HG02885 (cell line): ENCODE measurements at regions not wholly inside any gene's neighbourhood (a gene's known extent, or its start where the extent isn't known, plus 50 kb on each side); places are given as distances from the start of the nearest gene placed in this dataset.

ENCODE experiments used
- ATAC-seq: cut with Tn5 transposase; IDR thresholded peaks from one replicate; pipeline ENCODE4 v1.9.1; 2021; ENCODE audit warnings: mild to moderate bottlenecking; ENCODE audit not compliant: unreplicated experiment, poor library complexity

GRCh38 chr4:11005300-11005699 is 320.7 kb upstream of the CLNK start:
- ATAC-seq, result no peak

GRCh38 chr4:11004818-11005217 is 320.2 kb upstream of the CLNK start:
- no peak for ATAC-seq

GRCh38 chr4:11002961-11003360 is 318.4 kb upstream of the CLNK start:
- ATAC-seq, result no peak

- ATAC-seq, result no peak
Measured at GRCh38 chr4:10998846-10999245, 314.3 kb upstream of the CLNK start.

DNA sequence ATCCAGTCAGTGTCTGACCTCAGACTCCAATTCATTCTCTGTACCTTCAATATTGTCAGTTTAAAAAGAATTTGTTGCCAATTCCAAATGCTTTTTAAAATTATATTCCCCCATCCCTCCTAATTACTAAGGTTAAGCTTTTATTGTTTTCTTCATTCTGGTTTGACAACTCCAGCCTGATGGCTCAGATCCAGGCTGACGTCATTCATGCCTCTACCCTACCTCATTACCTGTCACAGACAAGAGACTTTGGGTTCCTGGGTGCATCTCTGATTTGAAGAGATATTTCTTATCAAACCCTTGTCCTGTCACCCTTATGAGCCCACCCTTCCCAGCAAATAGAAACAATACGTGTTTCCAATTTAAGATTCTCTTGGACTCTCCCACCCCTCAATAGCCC is 300.2 kb upstream of the CLNK start:
- no peak for ATAC-seq

- no peak for ATAC-seq
Measured at GRCh38 chr4:10983885-10984640, 299.5 kb upstream of the CLNK start.

GRCh38 chr4:10983268-10983667 is 298.7 kb upstream of the CLNK start:
- peak; percentile 78 for ATAC-seq

- ATAC-seq, result no peak
Measured at GRCh38 chr4:10982305-10982704, 297.7 kb upstream of the CLNK start.

DNA sequence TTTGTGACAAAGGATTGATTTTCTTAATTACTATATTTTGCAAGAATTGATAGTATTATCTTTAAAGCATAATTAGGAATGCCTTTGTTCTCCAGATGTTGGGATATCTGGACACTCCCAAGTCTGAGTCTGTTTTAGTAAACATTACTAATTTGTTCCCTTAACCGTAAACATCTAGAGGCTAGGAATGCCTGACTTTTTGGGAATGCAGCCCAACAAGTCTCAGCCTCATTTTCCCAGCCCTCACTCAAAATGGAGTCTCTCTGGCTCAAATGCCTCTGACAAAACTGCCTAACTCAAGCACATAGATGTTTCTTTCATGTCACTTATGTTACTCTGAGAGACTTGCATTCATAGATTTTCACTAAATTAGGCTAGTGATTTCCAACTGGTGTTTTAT is 297.0 kb upstream of the CLNK start:
- no peak for ATAC-seq

GRCh38 chr4:10981096-10981495 is 296.5 kb upstream of the CLNK start:
- no peak for ATAC-seq

- ATAC-seq, result no peak
Measured at GRCh38 chr4:10979032-10979431, 294.5 kb upstream of the CLNK start.

DNA sequence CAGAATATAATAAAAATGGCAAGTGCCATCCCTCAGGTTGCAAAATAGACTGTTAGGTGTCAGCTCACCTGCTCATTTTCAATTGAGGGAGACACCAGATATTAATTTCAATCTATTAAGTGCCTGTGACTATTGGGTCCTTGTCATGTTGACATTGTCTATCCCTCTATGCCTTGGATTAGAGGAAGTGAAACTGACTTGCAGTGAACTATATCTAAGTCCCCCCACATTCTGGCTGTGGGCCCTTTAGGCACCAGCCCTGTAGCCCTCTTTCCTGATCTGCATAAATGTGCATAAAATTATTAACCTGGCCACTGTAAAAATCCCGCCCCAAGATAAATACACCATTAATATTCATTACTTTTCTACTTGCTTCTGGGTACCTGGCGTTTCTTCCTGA is 293.0 kb upstream of the CLNK start:
- ATAC-seq, result peak; percentile 97

- ATAC-seq, result no peak
Measured at GRCh38 chr4:10974371-10974770, 289.8 kb upstream of the CLNK start.

GRCh38 chr4:10973686-10974085 is 289.1 kb upstream of the CLNK start:
- ATAC-seq, result no peak

GRCh38 chr4:10971800-10972401 is 287.3 kb upstream of the CLNK start:
- ATAC-seq, result no peak

DNA sequence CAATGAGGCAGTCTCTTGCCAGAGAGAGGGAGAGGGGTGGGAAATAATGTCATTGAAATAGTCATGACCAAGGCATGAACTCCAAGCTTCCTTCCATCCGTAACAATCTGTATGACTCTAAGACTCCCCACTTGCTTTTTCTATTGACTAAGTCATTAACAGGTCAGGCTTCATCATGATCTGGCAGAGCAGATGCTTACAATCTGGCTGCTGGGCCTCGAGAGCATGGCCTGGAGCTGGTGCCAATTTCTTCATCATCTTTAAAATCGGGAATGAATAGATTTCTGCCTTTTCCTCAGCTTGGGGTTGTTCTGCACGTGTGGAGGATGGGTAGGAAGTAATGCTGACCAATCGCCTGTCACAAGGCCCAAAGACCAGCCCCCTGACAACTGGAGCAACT is 280.6 kb upstream of the CLNK start:
- no peak for ATAC-seq

DNA sequence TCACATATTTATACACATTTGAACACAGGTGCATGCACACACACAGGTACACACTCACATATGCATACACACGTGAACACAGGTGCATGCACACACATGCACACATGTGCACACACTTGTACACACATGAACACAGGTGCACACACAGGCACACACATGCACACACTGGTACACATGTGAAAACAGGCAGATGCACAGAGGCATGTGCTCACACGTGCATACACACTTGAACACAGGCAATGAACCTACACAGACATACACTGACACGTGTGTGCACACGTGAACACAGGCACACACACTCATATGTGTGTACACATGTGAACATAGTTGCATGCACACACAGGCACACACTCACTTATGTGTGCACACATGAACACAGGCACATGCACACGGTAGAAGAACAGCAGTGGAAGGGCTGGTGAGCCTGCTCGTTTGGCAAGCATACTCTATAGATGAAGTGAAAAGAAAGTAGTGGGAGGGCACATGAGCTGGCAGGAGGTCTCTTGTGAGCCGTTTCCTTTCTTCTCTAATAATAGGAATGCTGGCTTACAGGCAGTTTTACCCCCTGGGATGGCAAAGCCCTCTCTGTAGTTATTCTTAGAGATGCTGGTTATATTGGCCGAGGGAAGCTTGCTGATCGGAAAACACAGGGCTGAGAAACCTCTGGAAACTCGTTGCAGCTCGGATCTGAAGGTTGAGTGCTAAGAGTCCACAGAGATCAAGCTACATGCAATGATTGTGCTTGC is 279.6 kb upstream of the CLNK start:
- no peak for ATAC-seq

DNA sequence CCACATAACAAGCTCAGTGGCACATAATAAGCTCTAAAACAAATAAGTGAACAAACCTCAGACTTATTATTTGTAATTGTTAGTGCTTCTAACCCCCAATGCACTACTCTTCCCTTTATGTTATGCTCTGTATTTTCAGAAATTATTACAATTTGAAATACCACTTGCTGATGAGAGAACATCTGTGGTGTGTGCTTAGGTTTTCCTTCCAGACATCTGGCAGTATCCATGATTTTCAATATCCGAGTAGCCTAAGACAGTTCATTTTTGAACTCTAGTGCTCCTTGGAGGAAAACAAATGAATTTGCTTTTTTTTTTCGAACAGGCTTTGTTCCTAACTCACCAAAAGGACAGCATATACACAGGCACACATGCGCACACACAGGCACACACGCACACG is 278.7 kb upstream of the CLNK start:
- no peak for ATAC-seq

DNA sequence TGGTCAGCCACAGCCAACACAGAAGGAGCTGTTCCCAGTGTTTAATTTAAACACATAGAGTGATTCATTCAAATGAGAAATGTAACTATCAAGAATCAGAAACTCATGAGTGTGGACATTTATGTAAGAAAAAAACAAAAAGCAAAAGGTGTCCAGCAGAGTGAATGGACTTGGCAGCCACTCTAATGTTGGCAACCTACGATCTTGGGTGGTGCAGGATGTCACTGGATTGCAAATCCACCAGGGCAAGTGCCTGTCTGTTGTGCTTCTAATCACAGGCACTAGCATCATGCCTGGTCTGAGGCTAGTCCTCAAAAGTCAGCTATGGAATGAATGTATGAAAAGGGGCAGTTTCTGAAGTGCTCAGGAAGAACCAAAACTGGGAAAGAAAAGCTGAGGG is 277.7 kb upstream of the CLNK start:
- ATAC-seq, result no peak

- no peak for ATAC-seq
Measured at GRCh38 chr4:10960389-10960788, 275.8 kb upstream of the CLNK start.

DNA sequence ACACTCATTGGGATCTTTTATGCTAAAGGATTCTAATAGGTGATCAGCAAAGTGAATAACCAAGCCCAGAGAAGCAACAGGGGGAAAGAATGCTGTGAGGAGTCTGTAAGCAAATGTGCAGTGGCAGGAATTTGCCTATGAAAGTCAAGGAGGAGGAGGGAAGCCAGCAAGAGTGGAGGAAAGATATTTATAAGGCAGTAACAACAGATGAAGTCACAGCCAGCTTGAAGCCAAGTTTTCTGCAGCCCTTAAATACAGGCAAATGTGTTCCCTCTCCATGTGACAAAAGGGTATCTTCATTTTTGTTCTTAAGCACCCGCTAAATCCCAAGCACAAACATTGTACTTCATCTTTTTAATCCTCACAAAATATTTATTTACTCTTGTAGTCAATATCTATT is 275.0 kb upstream of the CLNK start:
- ATAC-seq, result no peak
